UCSD-AML1 (cell line): ENCODE measurements at regions not wholly inside any gene's neighbourhood (a gene's known extent, or its start where the extent isn't known, plus 50 kb on each side); places are given as distances from the start of the nearest gene placed in this dataset.

ENCODE experiments used
- DNase-seq: peaks from one replicate; lab custom pipeline; 2025; ENCODE audit not compliant: unreplicated experiment; lab: John Stamatoyannopoulos, UW

GRCh38 chr3:5427021-5427420 lies 239.5 kb downstream of the EDEM1 start:
- DNase-seq: no peak

- DNase-seq: no peak
Observed at GRCh38 chr3:5427938-5428337, 240.4 kb downstream of the EDEM1 start.

GRCh38 chr3:5428607-5429516 lies 241.4 kb downstream of the EDEM1 start:
- peak; percentile 55 for DNase-seq

GRCh38 chr3:5429517-5429890 lies 242.0 kb downstream of the EDEM1 start:
- DNase-seq: no peak

- no peak for DNase-seq
Observed at GRCh38 chr3:5430701-5431100, 243.2 kb downstream of the EDEM1 start.

GRCh38 chr3:5431146-5431545 lies 243.6 kb downstream of the EDEM1 start:
- no peak for DNase-seq

GRCh38 chr3:5431811-5432378 lies 244.4 kb downstream of the EDEM1 start:
- peak; percentile 51 for DNase-seq

- no peak for DNase-seq
Observed at GRCh38 chr3:5437296-5437782, 249.8 kb downstream of the EDEM1 start.

GRCh38 chr3:5437783-5438323 lies 250.3 kb downstream of the EDEM1 start:
- peak; percentile 17 for DNase-seq

- no peak for DNase-seq
Observed at GRCh38 chr3:5441401-5441800, 253.9 kb downstream of the EDEM1 start.

GRCh38 chr3:5442106-5442785 lies 254.7 kb downstream of the EDEM1 start:
- no peak for DNase-seq

- DNase-seq: no peak
Observed at GRCh38 chr3:5442786-5443138, 255.3 kb downstream of the EDEM1 start.

- DNase-seq: no peak
Observed at GRCh38 chr3:5444253-5444652, 256.7 kb downstream of the EDEM1 start.

GRCh38 chr3:5445676-5446201 lies 258.2 kb downstream of the EDEM1 start:
- DNase-seq: no peak

GRCh38 chr3:5448246-5448645 lies 260.7 kb downstream of the EDEM1 start:
- DNase-seq: no peak

- DNase-seq: no peak
Observed at GRCh38 chr3:5448816-5449215, 261.3 kb downstream of the EDEM1 start.

GRCh38 chr3:5456199-5456598 lies 268.7 kb downstream of the EDEM1 start:
- DNase-seq: no peak

- DNase-seq: no peak
Observed at GRCh38 chr3:5458526-5458925, 271.0 kb downstream of the EDEM1 start.

- no peak for DNase-seq
Observed at GRCh38 chr3:5462086-5462485, 274.6 kb downstream of the EDEM1 start.

GRCh38 chr3:5463991-5464390 lies 276.5 kb downstream of the EDEM1 start:
- peak; percentile 37 for DNase-seq

GRCh38 chr3:5464649-5465048 lies 277.1 kb downstream of the EDEM1 start:
- no peak for DNase-seq
